Kidney epithelial cell (primary cell): ENCODE measurements at regions not wholly inside any gene's neighbourhood (a gene's known extent, or its start where the extent isn't known, plus 50 kb on each side); places are given as distances from the start of the nearest gene placed in this dataset.

Experiments used
- DNase-seq: peaks from one replicate; pipeline ENCODE4 v3.0.0-alpha.2; 2010; ENCODE audit warnings: low read depth
- H3K27me3 ChIP-seq: 2 replicates; pipeline ENCODE4 v1.6.0; 2011; ENCODE audit warnings: low read length; ENCODE audit not compliant: control insufficient read depth, insufficient read depth
- H3K36me3 ChIP-seq: 2 replicates; pipeline ENCODE4 v1.5.1; 2011; ENCODE audit warnings: low read length; ENCODE audit not compliant: control insufficient read depth, insufficient read depth
- H3K4me3 ChIP-seq: 2 replicates; pipeline ENCODE4 v1.5.1; 2011; ENCODE audit warnings: low read depth, mild to moderate bottlenecking, control low read depth, low read length
- TF ChIP-seq, protein P1 (sequence below): IDR thresholded peaks from 2 replicates; pipeline ENCODE4 v1.5.1; 2011; ENCODE audit warnings: mild to moderate bottlenecking, moderate library complexity, low read length, control low read depth, inconsistent platforms; ENCODE audit not compliant: insufficient read depth, poor library complexity, severe bottlenecking

DNA sequence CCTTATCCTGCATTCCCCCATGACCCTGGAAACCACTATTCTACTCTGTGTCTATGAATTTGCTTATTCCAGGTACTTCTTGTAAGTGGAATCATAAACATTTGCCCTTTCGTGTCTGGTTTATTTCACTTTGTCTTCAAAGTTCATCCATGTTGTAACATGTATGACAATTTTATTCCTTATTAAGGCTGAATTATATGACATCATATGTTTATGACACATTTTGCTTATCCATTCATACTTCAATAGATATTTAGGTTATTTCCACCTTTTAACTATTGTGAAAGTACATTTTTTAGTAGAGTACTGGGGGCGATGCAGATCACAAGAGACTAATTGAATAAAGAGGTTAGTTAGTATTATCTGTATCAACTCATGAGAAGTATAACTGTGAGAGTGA is 591.6 kb downstream of the UTRN start:
- H3K36me3 ChIP-seq: no peaks in the 10 kb centered on the region

DNA sequence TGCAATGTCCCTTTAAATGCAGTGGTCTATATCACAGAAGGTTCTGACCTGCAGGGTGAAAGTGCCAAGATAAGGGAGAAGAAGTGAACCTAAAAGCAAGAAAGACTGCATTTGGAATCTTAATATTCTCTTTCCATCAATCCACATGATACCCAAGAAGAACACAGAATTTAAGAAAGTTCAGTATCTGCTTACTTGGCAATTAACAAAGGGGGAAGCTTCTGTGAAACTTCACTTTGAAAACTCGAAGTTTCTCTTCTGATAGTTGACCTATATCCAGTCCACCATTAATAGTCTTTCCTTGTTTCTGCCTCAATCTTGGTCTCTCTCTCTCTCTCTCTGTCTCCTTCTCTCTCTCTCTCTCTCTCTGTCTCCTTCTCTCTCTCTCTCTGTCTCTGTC is 592.0 kb downstream of the UTRN start:
- H3K36me3 ChIP-seq: no peaks in the 10 kb centered on the region
- no peaks in the 10 kb centered on the region for H3K27me3 ChIP-seq
- DNase-seq: no peak
- TF ChIP-seq, protein P1, sequence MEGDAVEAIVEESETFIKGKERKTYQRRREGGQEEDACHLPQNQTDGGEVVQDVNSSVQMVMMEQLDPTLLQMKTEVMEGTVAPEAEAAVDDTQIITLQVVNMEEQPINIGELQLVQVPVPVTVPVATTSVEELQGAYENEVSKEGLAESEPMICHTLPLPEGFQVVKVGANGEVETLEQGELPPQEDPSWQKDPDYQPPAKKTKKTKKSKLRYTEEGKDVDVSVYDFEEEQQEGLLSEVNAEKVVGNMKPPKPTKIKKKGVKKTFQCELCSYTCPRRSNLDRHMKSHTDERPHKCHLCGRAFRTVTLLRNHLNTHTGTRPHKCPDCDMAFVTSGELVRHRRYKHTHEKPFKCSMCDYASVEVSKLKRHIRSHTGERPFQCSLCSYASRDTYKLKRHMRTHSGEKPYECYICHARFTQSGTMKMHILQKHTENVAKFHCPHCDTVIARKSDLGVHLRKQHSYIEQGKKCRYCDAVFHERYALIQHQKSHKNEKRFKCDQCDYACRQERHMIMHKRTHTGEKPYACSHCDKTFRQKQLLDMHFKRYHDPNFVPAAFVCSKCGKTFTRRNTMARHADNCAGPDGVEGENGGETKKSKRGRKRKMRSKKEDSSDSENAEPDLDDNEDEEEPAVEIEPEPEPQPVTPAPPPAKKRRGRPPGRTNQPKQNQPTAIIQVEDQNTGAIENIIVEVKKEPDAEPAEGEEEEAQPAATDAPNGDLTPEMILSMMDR: no peak
- H3K4me3 ChIP-seq: no peak overlapping the region

More for the DNA sequence above, 591.6 kb downstream of the UTRN start:
- TF ChIP-seq, protein P1: no peak
- H3K27me3 ChIP-seq: no peaks in the 10 kb centered on the region
- no peak for DNase-seq
- H3K4me3 ChIP-seq: no peak overlapping the region

DNA sequence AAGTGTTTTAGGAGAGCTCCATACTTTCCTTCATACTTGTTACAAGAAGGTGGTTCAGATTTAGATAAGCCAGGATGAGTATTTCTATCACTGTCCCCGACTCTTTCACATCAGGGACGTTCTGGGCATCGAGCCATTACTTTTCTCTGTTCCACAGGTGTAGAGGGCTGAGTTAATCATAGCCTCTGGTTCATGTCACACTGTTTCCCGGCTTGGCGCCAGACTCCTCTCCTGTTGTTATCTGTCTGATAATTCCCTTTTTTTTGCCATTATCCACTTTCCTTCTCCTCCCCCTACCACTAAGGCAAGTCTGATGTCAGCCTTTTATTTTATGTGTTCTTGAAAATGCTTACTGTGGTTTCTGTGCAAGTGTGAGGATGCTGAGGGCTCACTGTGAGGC is 593.4 kb downstream of the UTRN start:
- H3K36me3 ChIP-seq: no peaks in the 10 kb centered on the region
- TF ChIP-seq, protein P1: no peak
- DNase-seq: no peak
- H3K27me3 ChIP-seq: no peaks in the 10 kb centered on the region
- H3K4me3 ChIP-seq: no peak overlapping the region

DNA sequence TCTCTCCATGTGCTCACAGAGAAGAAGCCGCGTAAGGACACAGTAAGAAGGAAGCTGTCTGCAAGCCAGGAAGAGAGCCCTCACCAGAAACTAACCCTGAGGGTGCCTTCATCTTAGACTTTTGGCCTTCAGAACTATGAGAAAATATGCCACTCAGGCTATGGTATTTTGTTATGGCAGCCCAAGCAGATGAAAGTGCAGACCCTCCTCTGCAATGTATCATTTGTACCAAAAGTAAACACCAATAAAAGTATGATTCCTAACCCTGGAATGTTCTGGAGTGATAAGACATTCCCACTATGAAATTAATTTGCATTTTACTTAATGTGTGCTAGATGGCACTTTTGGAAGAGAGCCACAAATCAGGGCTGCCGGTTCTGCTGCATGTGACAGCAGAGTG is 594.3 kb downstream of the UTRN start:
- no peaks in the 10 kb centered on the region for H3K27me3 ChIP-seq
- TF ChIP-seq, protein P1: no peak
- no peaks in the 10 kb centered on the region for H3K36me3 ChIP-seq
- DNase-seq: no peak
- H3K4me3 ChIP-seq: no peak overlapping the region

DNA sequence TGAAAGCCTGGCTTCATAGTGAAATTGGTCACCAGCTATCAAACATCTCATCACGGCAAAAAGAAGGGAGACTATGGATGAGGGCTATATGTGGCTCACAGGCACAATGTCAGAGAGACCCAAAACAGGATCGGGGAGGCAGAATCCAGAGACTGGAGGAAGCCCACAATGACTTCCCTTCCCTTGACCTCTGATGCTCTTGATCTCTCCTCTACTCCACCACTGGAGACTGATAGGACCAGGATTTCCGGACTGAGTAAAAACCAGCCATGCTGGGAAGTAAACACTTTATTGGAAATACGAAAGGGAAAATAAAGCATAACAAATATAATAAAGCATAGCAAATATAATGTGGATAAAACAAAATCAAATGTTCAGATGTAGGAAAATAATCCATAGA is 597.3 kb downstream of the UTRN start:
- no peak overlapping the region for H3K4me3 ChIP-seq
- TF ChIP-seq, protein P1: no peak
- DNase-seq: no peak

DNA sequence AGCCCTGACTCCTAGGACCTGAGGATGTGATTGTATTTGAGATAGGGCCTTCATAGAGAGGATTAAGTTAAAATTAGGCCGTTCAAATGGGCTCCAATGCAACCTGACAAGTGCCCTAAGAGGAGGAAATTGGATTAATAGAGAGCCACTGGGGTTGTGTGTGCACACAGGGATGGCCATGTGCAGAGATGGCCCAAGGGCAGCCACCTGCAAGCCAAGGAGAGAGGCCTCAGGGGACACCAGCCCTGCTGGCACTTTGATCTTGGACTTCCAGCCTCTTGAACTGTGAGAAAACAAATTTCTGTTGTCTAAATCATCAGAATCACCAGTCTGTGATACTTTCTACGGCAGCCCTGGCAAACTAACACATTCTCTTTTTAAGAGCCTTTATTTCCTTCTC is 598.8 kb downstream of the UTRN start:
- DNase-seq: no peak
- no peaks in the 10 kb centered on the region for H3K36me3 ChIP-seq
- TF ChIP-seq, protein P1: no peak
- H3K4me3 ChIP-seq: no peak overlapping the region
- H3K27me3 ChIP-seq: no peaks in the 10 kb centered on the region

More for the DNA sequence above, 597.3 kb downstream of the UTRN start:
- no peaks in the 10 kb centered on the region for H3K36me3 ChIP-seq
- H3K27me3 ChIP-seq: no peaks in the 10 kb centered on the region
